Hepatocyte (in vitro differentiated cells): ENCODE measurements at regions not wholly inside any gene's neighbourhood (a gene's known extent, or its start where the extent isn't known, plus 50 kb on each side); places are given as distances from the start of the nearest gene placed in this dataset.

Source experiments
- CTCF ChIP-seq: fragments of 200-600 bp; sonication (generic); IDR thresholded peaks from 2 replicates; pipeline ENCODE4 v1.5.1; 2016; ENCODE audit warnings: antibody characterized with exemption, mild to moderate bottlenecking; ENCODE audit not compliant: poor library complexity
- EZH2 ChIP-seq: fragments of 200-600 bp; sonication (generic); IDR thresholded peaks from 2 replicates; pipeline ENCODE4 v1.6.1; 2016; ENCODE audit warnings: antibody characterized with exemption, mild to moderate bottlenecking, borderline replicate concordance

GRCh38 chr6:147774856-147775255 lies 266.4 kb downstream of the SAMD5 start:
- TF ChIP-seq CTCF (no peak), EZH2 (no peak)
